T-cell (primary cell): ENCODE measurements at regions not wholly inside any gene's neighbourhood (a gene's known extent, or its start where the extent isn't known, plus 50 kb on each side); places are given as distances from the start of the nearest gene placed in this dataset.

Source experiments
- ATAC-seq, 4 experiments: fragments of 200-7000 bp in 3 of 4; fragments of 150-1000 bp in 1 of 4; cut with Tn5 transposase; replicated peaks in 1 of 4; 1 replicate in 3 of 4; 2 replicates in 1 of 4; pipeline ENCODE4 v1.10.0; 2021; ENCODE audit warnings: moderate library complexity in 3 of 4, mild to moderate bottlenecking in 2 of 4, moderate number of reproducible peaks in 1 of 4
- CTCF ChIA-PET, 2 donors: fragments of 300-600 bp; sonication (Branson Sonifier 250); formaldehyde crosslinking; loops; one replicate each; lab custom pipeline; 2022; ENCODE audit warnings: antibody characterized with exemption in 2 of 2; lab: Charles Lee
- POLR2A ChIA-PET, 2 donors: fragments of 300-600 bp; sonication (Branson Sonifier 250); formaldehyde crosslinking; loops; one replicate each; lab custom pipeline; 2022; ENCODE audit warnings: antibody characterized with exemption in 2 of 2; lab: Charles Lee
- DNase-seq, 35 experiments: peaks; one replicate each; pipeline versions ENCODE4 v3.0.0 to v3.0.0-alpha.2; 2013 to 2023
- H3K27ac ChIP-seq: one replicate; pipeline ENCODE4 v1.5.1; 2013; ENCODE audit warnings: low read length
- H3K27me3 ChIP-seq, 2 experiments: replicated peaks in 1 of 2; 1 replicate in 1 of 2; 2 replicates in 1 of 2; pipeline versions ENCODE4 v1.6.1 to v1.7.0; 2013; ENCODE audit warnings: low read length in 1 of 2, mixed read lengths in 1 of 2; ENCODE audit not compliant: control insufficient read depth in 2 of 2, insufficient read depth in 2 of 2; ENCODE audit errors: extremely low read depth in 1 of 2
- H3K36me3 ChIP-seq, 2 donors: 1 replicate in 1 of 2; 2 replicates in 1 of 2; pipeline versions ENCODE4 v1.6.1 to v1.7.0; 2013; ENCODE audit warnings: low read length in 1 of 2; ENCODE audit not compliant: control insufficient read depth in 2 of 2, insufficient read depth in 1 of 2; ENCODE audit errors: extremely low read depth in 1 of 2
- H3K4me1 ChIP-seq, 2 experiments: 1 replicate in 1 of 2; 2 replicates in 1 of 2; pipeline versions ENCODE4 v1.6.1 to v1.7.0; 2013; ENCODE audit warnings: low read length in 2 of 2, mixed read lengths in 1 of 2; ENCODE audit not compliant: insufficient read depth in 2 of 2, control insufficient read depth in 1 of 2; ENCODE audit errors: extremely low read depth in 1 of 2
- H3K4me3 ChIP-seq, 2 donors: 1 replicate in 1 of 2; 2 replicates in 1 of 2; pipeline versions ENCODE4 v1.5.1 to v1.7.0; 2013; ENCODE audit warnings: mild to moderate bottlenecking in 2 of 2, low read length in 1 of 2, moderate library complexity in 1 of 2; ENCODE audit not compliant: control insufficient read depth in 1 of 2; ENCODE audit errors: extremely low read depth in 1 of 2
- H3K9me3 ChIP-seq: 2 replicates; pipeline ENCODE4 v1.7.0; 2013
- H3K27ac Mint-ChIP-seq, 2 donors: one replicate each; pipeline ENCODE4 v1.8.0; 2020 to 2021; ENCODE audit warnings: mild to moderate bottlenecking in 2 of 2, mixed read lengths in 2 of 2
- H3K27me3 Mint-ChIP-seq, 2 donors: one replicate each; pipeline ENCODE4 v1.8.0; 2021 to 2022; ENCODE audit warnings: mixed read lengths in 2 of 2
- H3K36me3 Mint-ChIP-seq: one replicate; pipeline ENCODE4 v1.8.0; 2021; ENCODE audit warnings: mixed read lengths
- H3K4me1 Mint-ChIP-seq, 3 donors: one replicate each; pipeline ENCODE4 v1.8.0; 2020 to 2022; ENCODE audit warnings: mixed read lengths in 3 of 3, mild to moderate bottlenecking in 1 of 3
- H3K4me3 Mint-ChIP-seq, 3 donors: one replicate each; pipeline ENCODE4 v1.8.0; 2020 to 2022; ENCODE audit warnings: mild to moderate bottlenecking in 3 of 3, mixed read lengths in 3 of 3, moderate library complexity in 3 of 3
- H3K9me3 Mint-ChIP-seq, 3 donors: one replicate each; pipeline ENCODE4 v1.8.0; 2020 to 2022; ENCODE audit warnings: mixed read lengths in 3 of 3
- WGBS: methylation state at CpG from one replicate; pipeline ENCODE4 v1.1.5; 2013; ENCODE audit warnings: missing lambda C conversion rate; ENCODE audit not compliant: insufficient coverage; 5-methylcytosine and 5-hydroxymethylcytosine counted together

DNA sequence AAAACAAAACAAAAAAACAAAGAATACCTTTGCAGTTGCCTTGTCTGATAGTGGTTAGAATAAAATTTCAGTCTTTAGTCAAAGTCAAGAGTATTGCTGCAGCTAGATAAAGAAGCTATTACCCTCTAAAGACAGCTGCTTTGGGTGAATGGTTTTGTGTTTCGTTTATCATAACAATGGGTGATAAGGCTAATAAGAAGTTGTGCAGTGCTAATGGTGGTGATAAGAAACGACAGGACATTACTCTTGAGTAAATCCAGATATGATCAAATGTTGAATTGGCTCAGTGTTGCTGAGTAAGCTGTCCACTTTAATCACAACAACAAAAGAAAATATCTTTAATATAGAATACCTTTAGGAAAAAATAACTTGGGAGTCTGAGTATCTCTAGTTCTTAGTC lies 1825.3 kb downstream of the SLITRK5 start:
- no peak for DNase-seq
- no peaks in the 10 kb centered on the region for H3K36me3 ChIP-seq
- Mint-ChIP-seq H3K27me3 (no peaks in the 10 kb centered on the region), H3K4me1 (no peaks in the 10 kb centered on the region), H3K36me3 (no peaks in the 10 kb centered on the region), H3K4me3 (no peak overlapping the region), H3K27ac (no peak overlapping the region), H3K9me3 (peaks cover 7 to 21% (median 19%) of the 10 kb centered on the region in 3 donors)
- no peaks in the 10 kb centered on the region for H3K9me3 ChIP-seq
- no peak for ATAC-seq
- WGBS, result no CpG with 5 or more reads among the region's 2 CpGs
- no peaks in the 10 kb centered on the region for H3K27me3 ChIP-seq
- H3K27ac ChIP-seq, result no peak overlapping the region
- ChIA-PET POLR2A (no interaction called here), CTCF (no interaction called here)
- H3K4me3 ChIP-seq, result no peak overlapping the region
- no peaks in the 10 kb centered on the region for H3K4me1 ChIP-seq

DNA sequence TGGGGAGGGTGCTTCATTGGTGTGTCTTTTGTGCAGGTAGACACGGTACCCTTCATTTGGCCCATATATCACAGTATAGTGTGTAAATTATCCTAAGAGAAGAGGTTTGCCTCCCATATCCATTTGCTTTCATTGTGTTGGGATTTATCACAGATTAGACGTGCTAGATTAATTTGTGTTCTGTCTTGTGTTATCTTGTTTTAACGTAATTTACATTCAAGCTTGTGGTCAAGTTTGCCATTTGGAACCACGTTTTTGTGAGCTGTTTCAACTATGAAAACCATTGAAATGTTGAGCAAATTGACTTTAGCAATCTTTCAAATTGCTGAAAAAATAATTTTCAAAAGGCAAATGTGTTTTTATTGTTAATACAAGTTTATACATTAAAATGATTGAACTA lies 1826.5 kb downstream of the SLITRK5 start:
- Histone ChIP-seq H3K36me3 (no peaks in the 10 kb centered on the region), H3K9me3 (no peaks in the 10 kb centered on the region), H3K4me3 (no peak overlapping the region), H3K27me3 (no peaks in the 10 kb centered on the region), H3K4me1 (no peaks in the 10 kb centered on the region), H3K27ac (no peak overlapping the region)
- Mint-ChIP-seq H3K27ac (no peak overlapping the region), H3K27me3 (no peaks in the 10 kb centered on the region), H3K9me3 (peaks cover 6 to 19% (median 17%) of the 10 kb centered on the region in 3 donors), H3K4me3 (no peak overlapping the region), H3K36me3 (no peaks in the 10 kb centered on the region), H3K4me1 (no peaks in the 10 kb centered on the region)
- ChIA-PET POLR2A (interaction anchor here in 1 of 2 donors (0.9 kb wide), 1 partner anchor 21 kb away, joined by 3 read pairs; no protein-coding TSS in a partner anchor), CTCF (no interaction called here)
- DNase-seq, result no peak
- WGBS, result 100% methylated on average over 2 of the region's 4 CpGs
- ATAC-seq, result no peak

DNA sequence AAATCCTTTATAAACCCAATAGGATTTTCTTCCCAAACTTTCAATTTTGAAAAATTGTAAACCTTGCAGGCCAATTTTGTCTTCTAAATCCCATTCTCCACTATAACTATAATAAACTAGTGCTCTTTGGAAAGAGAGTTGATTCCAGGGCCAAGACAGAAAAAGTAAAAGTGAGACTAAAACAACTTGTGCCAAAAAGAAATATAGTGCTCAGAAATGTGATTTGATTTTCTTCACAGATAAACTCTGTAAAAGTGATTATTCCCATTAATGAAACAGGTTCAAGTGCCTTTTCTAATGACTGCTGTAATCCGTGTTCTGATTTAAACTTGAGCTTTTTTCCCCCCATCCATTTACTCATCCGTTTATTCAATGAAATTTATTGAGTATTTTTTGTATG lies 1831.1 kb downstream of the SLITRK5 start:
- ATAC-seq (no peak), DNase-seq (no peak)
- Mint-ChIP-seq H3K27me3 (no peaks in the 10 kb centered on the region), H3K9me3 (peaks cover 0 to 13% (median 4%) of the 10 kb centered on the region in 3 donors), H3K4me1 (no peaks in the 10 kb centered on the region), H3K36me3 (no peaks in the 10 kb centered on the region), H3K27ac (no peak overlapping the region), H3K4me3 (no peak overlapping the region)
- ChIA-PET CTCF (no interaction called here), POLR2A (no interaction called here)
- Histone ChIP-seq H3K36me3 (no peaks in the 10 kb centered on the region), H3K27ac (no peak overlapping the region), H3K4me3 (no peak overlapping the region), H3K4me1 (no peaks in the 10 kb centered on the region), H3K9me3 (no peaks in the 10 kb centered on the region), H3K27me3 (no peaks in the 10 kb centered on the region)
- no CpG with 5 or more reads among the region's 2 CpGs for WGBS

DNA sequence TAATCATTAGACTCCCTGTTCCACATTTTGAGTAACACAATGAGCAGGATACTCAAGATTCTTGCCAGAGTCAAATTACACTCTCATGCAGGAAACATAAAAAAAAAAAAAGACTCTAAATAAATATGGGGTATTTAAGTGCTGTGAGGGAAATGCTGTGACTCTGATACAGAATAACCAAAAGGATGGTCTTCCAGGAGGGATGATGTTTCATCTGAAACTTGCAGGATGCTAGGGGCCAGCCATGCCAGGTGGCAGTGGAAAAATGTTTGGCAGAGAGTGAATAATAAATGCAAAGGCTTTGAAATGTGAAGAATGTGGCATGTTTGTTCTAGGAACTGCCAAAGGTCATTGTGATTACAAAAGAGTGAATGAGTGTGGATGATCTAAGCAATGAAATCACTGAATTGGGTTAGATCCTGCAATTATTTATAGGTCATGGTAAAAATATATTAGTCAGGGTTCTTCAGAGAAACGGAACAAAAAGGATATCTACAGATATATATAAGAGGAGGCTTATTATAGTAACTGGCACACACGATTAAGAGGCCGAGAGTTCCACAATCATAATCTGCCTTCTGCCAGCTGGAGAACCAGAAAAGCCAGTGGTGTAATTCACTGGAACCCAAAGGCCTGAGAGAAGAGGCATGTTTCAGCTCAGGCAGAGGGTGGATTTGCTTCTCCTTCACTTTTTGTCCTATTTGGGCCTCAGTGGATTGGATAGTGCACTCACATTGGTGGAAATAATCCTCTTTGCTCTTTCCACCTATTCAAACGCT lies 1832.8 kb upstream of the MIR17HG start:
- Histone ChIP-seq H3K27ac (no peak overlapping the region), H3K4me3 (no peak overlapping the region), H3K9me3 (no peaks in the 10 kb centered on the region), H3K36me3 (no peaks in the 10 kb centered on the region), H3K27me3 (no peaks in the 10 kb centered on the region), H3K4me1 (no peaks in the 10 kb centered on the region)
- Mint-ChIP-seq H3K36me3 (no peaks in the 10 kb centered on the region), H3K27me3 (no peaks in the 10 kb centered on the region), H3K27ac (no peak overlapping the region), H3K4me1 (no peaks in the 10 kb centered on the region), H3K4me3 (no peak overlapping the region), H3K9me3 (peaks cover 4 to 28% (median 15%) of the 10 kb centered on the region in 3 donors)
- WGBS, result 100% methylated on average over 2 of the region's 4 CpGs
- ATAC-seq, result no peak
- ChIA-PET POLR2A (interaction anchor here in 1 of 2 donors (0.5 kb wide), 1 partner anchor 142 kb away, joined by 10 read pairs; no protein-coding TSS in a partner anchor), CTCF (no interaction called here)
- DNase-seq, result no peak

DNA sequence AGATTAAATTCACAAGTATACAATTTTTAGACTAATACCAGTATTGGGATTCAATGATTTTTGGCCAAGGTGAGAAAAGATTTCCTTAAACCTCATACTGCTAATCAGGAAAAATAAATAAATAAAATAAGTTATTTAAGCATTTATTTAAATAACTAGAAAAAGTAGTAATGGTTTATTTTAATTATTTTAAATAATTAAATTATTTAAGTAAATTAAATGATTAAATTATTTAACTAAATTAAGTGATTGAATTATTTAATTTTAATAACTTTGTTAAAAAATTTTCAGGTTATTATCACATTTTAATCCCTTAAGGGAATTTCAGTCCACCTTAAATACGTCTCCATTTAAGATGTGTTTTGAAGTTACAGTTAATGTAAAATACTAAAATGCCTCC lies 1831.5 kb upstream of the MIR17HG start:
- CTCF ChIA-PET, result no interaction called here

DNA sequence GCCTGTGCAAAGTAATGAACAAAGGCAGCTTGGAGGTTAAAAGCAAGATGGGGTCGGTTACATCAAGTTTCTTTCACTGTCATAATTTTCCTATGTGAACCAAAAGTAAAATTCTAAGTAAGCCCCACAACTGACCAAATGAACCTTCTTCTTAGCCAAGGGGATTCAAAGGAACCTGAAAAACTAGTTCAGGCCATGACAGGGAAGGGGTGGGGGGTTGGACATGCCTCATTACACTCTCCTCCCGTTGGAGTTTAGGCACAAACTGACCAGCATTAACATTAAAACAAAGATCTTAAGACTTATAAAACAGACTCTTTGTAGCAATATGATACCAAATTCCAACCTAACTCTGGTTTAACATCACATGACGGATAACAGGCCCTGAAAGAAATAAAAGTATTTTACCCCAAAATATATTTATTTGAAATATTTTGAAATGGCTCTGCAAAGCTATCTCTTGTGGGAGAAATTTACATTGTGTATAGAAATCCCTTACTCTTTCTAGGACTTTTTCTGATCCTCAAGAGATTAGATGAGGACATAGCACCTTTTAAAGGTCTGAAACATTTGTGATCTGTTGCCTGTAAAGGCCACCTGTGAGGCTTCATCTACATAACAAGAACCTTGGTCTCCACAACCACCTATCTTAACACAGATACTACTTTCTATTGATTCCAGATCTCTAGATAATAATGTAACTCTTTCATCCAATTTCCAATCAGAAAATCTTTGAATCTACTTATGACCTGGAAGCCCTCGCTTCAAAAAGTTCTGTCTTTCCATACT lies 1829.0 kb upstream of the MIR17HG start:
- Histone ChIP-seq H3K4me1 (no peaks in the 10 kb centered on the region), H3K9me3 (no peaks in the 10 kb centered on the region), H3K27ac (no peak overlapping the region), H3K4me3 (no peak overlapping the region), H3K27me3 (no peaks in the 10 kb centered on the region), H3K36me3 (no peaks in the 10 kb centered on the region)
- no peak overlapping the region for H3K27ac Mint-ChIP-seq
- DNase-seq (no peak), ATAC-seq (no peak)
- H3K9me3 Mint-ChIP-seq, result peaks cover 0 to 16% (median 9%) of the 10 kb centered on the region in 3 donors
- WGBS, result 80% methylated on average over 1 of the region's 4 CpGs
- H3K27me3 Mint-ChIP-seq, result no peaks in the 10 kb centered on the region
- ChIA-PET CTCF (no interaction called here), POLR2A (no interaction called here)
- H3K36me3 Mint-ChIP-seq, result no peaks in the 10 kb centered on the region
- H3K4me3 Mint-ChIP-seq, result no peak overlapping the region
- no peaks in the 10 kb centered on the region for H3K4me1 Mint-ChIP-seq

More for the DNA sequence above, 1831.5 kb upstream of the MIR17HG start:
- no peak for ATAC-seq
- no peak overlapping the region for H3K27ac ChIP-seq
- Mint-ChIP-seq H3K27ac (no peak overlapping the region), H3K36me3 (no peaks in the 10 kb centered on the region), H3K4me3 (no peak overlapping the region), H3K27me3 (no peaks in the 10 kb centered on the region), H3K4me1 (no peaks in the 10 kb centered on the region), H3K9me3 (peaks cover 0 to 25% (median 10%) of the 10 kb centered on the region in 3 donors)
- H3K27me3 ChIP-seq, result no peaks in the 10 kb centered on the region
- no peak overlapping the region for H3K4me3 ChIP-seq
- no CpG with 5 or more reads among the region's 1 CpG for WGBS
- H3K9me3 ChIP-seq, result no peaks in the 10 kb centered on the region
- no peaks in the 10 kb centered on the region for H3K4me1 ChIP-seq
- POLR2A ChIA-PET, result no interaction called here
- DNase-seq, result no peak
- no peaks in the 10 kb centered on the region for H3K36me3 ChIP-seq
